ENCODE measurements at regions not wholly inside any gene's neighbourhood (a gene's known extent, or its start where the extent isn't known, plus 50 kb on each side); places are given as distances from the start of the nearest gene placed in this dataset.

DNA sequence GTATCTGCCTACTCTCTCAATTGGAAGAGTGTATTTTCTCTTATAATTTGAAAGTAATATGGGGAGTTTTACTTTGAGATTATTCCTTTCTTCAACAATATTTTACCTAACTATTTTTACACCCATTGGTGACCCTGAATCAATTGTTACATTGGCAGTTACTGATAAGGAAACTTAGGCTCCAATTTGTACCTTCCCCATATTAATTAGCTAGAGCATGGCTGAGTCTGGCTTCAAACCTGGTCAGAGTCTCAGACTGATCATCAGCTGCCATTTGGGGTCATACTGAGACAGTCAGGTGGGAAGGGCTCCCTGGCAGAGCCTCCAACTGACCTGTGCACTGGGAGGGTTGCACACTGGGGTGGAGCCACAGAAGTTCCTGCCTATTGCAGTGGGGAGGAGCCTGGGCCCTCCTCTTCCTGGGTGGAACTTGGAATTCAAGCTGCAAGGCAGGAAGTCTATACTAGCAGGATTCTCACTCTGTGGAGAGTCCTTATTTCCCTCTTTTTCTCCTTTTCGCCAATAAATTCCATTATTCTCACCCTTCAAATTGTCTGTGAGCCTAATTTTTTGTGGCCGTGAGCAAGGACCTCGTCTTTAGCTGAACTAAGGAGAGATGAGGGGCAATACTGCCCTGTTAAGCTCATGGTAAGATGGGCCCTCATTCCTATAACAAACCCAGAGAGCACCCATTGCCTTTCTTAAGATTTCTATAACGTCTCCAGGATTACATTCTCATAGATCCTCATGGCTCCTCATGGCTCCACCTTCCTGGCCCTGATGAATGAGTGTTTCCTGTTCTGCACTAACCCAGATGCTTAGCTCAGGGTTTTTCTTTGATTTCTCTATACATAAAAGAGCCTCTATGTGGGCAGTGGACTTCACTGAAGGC, 285.1 kb downstream of the ADGB start:
- TF ChIP-seq POLR2A (IDR thresholded peaks at IDR 0.05) = no peak
- TF ChIP-seq, protein P1, sequence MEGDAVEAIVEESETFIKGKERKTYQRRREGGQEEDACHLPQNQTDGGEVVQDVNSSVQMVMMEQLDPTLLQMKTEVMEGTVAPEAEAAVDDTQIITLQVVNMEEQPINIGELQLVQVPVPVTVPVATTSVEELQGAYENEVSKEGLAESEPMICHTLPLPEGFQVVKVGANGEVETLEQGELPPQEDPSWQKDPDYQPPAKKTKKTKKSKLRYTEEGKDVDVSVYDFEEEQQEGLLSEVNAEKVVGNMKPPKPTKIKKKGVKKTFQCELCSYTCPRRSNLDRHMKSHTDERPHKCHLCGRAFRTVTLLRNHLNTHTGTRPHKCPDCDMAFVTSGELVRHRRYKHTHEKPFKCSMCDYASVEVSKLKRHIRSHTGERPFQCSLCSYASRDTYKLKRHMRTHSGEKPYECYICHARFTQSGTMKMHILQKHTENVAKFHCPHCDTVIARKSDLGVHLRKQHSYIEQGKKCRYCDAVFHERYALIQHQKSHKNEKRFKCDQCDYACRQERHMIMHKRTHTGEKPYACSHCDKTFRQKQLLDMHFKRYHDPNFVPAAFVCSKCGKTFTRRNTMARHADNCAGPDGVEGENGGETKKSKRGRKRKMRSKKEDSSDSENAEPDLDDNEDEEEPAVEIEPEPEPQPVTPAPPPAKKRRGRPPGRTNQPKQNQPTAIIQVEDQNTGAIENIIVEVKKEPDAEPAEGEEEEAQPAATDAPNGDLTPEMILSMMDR (IDR thresholded peaks at IDR 0.05 in 8 of 11, conservative IDR thresholded peaks at IDR 0.05 in 3 of 11) = no peak
- TF ChIP-seq POLR2AphosphoS5 (IDR thresholded peaks at IDR 0.05) = no peak

Data from spleen (tissue), 7 donors.